ENCODE measurements at regions not wholly inside any gene's neighbourhood (a gene's known extent, or its start where the extent isn't known, plus 50 kb on each side); places are given as distances from the start of the nearest gene placed in this dataset.
A peak's percentile ranks its signal among the peaks of the same experiment; 100 is the strongest.
"Not testable (repeated sequence)": the region's sequence is repeated elsewhere in the genome, so short reads cannot be mapped to it uniquely, and the experiment has no call there.

DNA sequence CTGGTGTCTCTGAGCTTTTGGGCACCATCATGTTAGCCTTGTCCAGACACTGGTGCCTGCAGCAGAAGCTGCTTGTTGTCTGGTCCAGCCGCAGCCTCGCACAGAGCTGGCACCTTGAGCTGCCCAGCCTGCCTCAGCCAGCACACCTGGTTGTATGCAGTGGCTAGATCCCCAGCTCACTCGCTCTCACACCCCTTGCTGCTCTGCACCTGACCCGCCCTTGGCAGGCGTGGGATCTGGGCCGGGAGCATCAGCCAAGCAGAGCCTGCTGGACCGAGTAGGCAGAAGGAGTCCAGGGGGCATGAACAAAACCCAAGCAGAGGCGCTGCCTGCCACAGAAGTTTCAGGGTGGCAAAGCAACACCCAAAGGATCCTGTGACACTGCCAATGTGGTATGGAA is 79.7 kb upstream of the ITGB1 start:
- DNase-seq (ENCODE audit: low spot score), result no peak

DNA sequence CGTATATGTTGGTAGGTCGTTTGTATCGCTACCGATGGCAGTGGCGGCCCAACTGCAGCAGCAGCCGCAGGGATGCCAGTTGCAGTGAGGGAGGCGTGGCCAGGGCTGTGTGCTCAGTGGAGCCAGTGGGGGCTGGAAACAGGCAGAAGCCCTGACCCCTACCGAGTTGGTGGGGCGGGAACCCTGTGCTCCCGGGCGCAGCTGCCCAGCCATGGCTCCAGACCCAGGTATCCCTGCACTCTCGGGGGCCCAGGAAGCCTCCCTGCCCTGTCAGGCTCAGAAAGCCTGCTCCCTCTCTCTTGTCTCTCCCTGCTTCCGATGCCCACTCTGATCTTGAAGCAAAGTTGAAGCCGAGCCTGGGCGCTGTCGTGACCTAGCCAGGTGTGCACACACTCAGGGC is 78.6 kb upstream of the ITGB1 start:
- no peak for DNase-seq (ENCODE audit: low spot score)

DNA sequence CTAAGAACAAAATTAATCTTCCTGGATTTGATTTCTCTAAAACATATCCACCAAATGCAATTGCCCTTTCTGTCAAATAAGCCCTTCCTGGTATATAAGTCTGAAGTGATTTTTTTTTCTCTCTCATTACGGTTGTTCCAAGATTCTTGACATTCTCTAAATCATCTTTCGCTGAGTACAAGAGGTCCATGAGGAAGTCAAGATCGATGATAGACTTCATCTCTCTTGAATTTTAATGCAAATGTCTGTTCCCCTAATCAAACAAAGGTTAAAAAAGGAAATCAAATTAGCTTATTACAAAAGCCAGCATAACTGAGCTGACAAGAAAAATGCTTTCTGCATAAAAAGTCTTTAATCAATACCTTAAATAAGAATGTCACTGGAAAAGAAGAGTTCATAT is 77.4 kb upstream of the ITGB1 start:
- DNase-seq (ENCODE audit: low spot score), result no peak

DNA sequence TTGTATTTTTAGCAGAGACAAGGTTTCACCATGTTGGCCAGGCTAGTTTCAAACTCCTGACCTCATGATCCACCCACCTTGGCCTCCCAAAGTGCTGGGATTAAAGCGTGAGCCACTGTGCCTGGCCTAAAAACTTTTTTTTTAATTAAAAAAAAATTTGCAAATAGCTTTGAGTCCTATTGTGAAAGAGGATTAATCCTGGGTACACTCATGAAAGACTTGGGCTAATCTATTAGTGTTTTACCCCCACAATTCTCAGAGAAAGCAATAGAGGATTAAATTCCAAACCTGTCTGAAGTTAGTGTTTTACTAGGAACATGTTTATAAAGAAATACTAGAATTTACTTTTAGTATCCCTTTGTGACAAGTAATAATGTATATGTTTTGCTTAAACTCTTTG is 76.9 kb upstream of the ITGB1 start:
- no peak for DNase-seq (ENCODE audit: low spot score)

DNA sequence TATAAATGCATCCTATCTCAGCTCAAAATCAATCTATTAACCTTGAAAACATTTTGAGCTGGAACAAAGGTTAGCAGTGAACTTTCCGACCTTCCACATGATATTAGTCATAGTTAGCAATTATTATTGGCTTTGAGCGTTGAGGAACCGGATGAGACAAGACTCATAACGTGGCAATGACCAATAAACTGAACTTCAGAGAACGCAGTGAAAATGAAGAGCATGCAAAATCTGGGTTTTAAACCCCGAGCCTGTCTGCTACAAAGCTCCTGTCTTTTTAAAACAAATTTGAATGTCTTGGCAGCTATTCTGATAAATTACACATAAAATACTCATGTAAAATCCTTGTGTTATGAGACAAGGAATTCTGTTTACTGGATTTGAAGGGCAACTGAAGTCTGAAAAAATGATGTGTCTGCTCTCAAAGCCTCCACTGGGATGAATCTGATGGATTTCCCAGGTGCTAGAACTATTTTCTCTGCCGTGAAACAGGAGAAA is 74.7 kb upstream of the ITGB1 start:
- DNase-seq (ENCODE audit: low spot score), result peak; percentile 19

DNA sequence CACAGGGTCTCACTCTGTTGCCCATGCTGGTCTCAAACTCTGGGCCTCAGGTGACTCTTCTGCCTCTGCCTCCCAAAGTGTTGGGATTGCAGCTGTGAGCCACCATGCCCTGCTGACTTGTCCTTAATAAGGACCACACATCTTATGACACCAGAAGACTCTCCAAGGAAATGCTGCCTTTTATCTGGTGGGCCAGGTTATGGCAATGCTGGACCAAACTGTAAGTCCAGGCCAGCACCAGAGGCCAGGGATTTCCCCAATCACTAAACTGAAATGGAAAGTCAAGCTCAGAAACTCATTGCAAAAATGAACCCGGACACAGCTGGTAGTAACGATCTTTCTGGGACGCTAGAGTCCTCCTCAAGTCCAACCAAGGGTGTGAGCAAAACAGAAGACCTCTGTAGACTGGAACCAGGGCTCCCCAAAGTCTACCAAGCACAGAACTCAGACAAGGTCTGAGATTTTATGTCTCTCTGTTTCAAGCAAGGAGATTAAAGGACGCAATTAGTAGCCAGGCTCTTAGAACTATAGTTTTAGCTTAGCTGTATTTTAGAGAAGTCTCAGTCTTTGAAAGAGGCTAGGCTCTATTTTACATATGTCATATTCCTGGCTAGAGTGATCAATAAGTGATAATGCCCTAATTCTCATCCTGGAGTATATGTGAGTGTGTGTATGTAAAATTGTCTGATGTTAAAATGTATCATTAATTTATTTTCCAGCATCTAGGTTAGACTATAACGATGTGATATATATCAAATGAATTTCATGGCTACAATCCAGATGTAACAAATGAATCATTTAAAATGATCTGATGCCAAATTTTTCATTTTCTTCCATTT is 74.0 kb upstream of the ITGB1 start:
- DNase-seq (ENCODE audit: low spot score), result no peak

DNA sequence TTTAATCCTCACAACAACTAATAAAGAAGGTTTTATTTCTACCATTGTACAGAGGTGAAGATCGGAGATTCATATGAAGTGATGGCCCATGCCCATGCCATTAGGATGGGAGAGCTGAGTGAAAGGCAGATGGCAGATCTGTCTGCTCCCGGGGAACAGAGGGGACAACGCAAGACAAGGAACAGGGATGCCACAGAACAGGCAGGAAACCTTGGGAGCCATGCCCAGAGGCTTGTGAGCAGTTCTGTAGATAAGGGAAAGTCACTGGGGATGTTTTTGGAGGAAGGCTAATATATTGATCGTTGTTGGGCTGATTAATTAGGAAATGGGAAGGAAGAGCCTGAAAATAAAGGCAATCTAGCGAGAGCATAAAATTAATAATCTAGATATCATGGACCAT is 73.1 kb upstream of the ITGB1 start:
- no peak for DNase-seq (ENCODE audit: low spot score)

DNA sequence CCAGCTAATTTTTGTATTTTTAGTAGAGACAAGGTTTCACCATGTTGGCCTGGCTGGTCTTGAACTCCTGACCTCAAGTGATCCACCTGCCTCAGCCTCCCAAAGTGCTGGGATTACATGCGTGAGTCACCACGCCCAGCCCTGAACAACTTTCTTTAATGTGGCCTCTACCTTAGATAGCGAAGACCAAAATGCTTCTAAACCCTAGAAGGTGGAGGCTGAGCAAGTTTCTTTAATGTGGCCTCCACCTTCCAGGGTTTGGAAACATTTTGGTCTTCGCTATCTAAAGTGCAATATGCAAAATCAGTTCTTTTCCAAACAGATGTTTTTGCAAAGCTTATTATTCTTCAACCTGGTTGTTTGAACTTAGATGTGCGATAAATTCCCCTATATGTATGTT is 70.5 kb upstream of the ITGB1 start:
- not testable (repeated sequence) for DNase-seq (ENCODE audit: low spot score)

DNA sequence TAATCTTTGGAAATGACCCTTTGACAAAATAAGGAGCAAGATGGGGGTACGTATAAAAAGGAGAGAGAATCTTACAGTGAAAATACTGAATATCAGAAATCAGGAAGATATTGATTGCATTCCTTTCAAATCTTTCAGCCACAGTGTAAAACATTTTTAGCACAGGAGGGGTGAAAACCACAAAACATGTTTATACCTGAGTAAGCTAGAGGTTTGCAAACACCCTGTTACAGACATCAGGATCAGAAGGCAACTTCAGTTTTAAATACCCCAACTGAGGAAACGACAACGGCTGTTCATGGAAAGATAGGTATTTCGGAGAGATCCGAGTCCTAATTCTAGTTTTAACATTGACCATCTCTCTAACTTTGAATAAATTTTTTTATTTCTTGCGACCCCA is 69.1 kb upstream of the ITGB1 start:
- DNase-seq (ENCODE audit: low spot score), result no peak

DNA sequence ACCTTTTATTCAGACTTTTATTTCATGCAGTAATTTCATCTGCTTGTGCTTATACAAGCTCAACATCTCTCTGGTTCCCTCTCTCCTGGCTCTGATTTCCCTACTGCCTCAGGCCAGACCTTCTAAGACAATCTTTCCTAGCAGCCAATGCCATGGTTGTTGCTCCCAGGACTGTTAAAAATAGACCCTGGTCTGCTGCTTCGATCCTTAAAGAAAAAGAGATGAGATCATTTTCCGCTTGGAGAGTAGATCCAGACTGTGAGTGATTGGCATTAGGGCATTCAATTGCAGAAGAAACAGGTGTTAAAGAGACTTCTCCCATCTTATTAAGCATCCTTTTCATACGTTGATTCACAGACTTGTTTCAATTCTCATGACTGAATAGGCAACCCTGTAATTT is 68.4 kb upstream of the ITGB1 start:
- DNase-seq (ENCODE audit: low spot score), result peak; percentile 32

DNA sequence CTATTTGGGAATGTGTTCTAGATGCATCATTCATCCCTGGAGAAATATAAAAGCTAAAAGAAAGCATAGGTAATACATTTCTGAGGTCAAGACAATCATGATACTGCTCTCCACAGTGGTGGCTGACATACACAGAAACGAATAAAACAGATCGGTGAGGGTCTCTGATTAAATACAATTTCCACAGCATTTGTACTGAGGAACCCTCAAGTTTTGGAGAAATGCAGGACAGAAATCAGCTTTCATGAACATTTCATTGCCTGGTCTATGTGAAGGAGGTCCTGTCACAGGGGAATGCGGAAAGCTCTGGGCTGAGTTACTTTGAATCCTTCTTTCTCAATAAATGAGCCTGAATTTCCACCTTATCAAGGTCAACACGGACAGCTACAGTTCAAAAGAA is 67.9 kb upstream of the ITGB1 start:
- DNase-seq (ENCODE audit: low spot score), result no peak

DNA sequence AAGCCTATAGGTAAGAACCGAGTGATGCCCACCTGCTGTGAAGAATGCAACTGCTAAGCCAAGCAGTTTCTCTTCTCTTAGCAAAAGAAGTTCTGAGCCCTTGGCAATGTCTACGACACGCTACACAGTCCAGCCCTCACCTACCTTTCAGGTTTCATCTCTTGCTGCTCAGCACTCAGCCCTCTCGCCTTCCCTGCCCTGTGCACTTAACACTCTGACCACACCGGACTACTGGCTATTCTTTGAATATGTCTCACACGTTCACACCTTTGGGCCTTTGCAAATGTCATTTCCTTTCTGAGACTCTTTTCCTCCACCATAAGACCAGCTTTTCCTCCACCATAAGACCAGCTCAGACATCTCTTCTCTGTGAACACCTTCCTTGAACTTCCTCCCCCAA is 67.0 kb upstream of the ITGB1 start:
- DNase-seq (ENCODE audit: low spot score), result no peak

DNA sequence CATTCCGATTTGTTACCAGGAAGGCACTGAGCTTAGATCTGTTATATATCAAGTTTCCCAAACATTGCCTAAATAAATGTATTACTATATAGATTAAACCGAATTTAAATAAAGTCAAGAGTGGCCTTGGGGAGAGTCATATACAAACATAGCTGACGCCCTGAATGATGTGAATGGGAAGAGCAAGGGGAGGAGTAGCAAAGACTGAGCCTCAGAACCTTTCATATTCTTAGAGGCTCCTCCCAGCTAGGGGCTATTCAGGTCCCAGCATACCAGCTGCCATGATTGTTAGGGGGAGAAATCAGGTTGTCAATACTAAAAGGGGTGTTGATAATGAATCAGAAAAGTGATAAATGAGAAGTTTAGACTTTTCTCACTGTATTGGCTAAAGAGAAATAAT is 64.7 kb upstream of the ITGB1 start:
- DNase-seq (ENCODE audit: low spot score), result no peak

DNA sequence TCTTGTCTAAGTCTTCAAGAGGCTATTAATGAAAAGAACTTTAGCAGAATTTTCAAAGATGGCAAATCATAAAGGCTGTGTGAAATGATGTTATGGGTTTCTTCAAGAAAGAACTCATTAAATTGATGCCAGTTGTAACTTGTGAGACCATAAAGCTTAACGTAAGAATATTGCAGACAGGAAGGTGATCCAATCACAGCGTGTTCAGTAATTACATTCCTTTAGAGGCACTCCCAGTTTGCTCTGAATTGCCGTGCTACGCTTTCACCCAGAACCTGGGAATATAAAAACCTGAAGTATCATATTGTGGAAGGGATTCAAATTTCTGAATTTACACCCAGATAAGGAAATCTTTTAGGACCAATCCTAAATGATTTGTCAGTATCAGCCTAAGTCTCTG is 64.1 kb upstream of the ITGB1 start:
- no peak for DNase-seq (ENCODE audit: low spot score)

DNA sequence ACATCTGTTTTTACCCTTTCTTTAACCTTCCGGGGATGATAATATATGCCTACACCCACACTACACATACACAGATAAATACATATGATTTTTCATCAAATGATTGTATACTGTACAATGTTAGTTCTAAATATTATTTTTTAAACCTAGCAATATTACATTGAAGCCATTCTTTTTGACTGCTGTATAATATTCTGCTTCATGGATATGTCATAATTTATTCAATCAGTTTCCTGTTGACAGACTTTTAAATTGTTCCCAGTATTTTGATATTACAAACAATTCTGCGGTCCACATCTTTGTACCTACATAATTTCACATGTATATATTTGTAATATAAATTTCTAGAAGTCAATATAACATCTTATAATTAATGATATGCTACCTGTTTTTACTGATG is 59.0 kb upstream of the ITGB1 start:
- no peak for DNase-seq (ENCODE audit: low spot score)

DNA sequence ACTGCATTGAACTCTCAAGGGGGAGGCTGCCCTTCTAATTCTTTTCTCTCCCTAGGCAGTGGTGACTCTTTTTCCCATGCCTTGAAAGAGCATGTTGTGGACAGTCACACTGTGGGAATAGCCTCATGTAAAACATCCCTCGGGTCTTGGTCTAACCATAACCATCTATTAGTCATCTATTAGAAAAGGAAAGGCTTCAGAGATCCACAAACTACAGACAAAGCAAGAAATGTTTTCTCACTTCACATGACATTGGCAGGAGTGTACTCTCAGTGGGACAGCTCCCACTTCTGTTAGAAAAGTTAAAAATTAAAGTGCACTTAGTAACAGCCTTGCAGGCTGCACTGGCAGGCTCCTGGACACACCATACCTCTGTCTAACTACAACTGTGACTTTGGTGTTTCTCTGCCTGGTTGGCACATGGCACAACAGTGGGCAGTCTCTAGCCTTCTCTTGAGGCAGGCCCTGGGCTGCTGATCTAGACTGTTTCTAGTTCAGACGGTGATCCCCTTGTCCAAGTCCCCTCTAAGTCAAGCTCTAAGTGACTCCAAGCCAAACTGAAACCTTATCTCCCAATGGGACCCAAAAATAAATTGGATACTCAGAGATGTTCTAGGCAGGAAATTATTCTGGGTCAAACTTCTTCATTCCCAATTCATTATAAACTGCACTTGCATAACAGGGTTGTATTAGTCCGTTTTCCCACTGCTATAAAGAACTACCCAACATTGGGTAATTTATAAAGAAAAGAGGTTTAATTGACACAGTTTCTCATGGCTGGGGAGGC is 57.9 kb upstream of the ITGB1 start:
- DNase-seq (ENCODE audit: low spot score), result no peak

DNA sequence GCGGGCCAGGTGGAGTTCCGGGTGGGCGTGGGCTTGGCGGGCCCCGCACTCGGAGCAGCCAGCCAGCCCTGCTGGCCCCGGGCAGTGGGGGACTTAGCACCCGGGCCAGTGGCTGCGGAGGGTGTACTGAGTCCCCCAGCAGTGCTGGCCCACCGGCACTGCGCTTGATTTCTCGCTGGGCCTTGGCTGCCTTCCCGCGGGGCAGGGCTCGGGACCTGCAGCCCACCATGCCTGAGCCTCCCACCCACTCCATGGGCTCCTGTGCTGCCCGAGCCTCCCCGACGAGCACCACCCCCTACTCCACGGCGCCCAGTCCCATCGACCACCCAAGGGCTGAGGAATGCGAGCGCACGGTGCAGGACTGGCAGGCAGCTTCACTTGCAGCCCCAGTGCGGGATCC is 55.3 kb upstream of the ITGB1 start:
- DNase-seq (ENCODE audit: low spot score), result not testable (repeated sequence)

DNA sequence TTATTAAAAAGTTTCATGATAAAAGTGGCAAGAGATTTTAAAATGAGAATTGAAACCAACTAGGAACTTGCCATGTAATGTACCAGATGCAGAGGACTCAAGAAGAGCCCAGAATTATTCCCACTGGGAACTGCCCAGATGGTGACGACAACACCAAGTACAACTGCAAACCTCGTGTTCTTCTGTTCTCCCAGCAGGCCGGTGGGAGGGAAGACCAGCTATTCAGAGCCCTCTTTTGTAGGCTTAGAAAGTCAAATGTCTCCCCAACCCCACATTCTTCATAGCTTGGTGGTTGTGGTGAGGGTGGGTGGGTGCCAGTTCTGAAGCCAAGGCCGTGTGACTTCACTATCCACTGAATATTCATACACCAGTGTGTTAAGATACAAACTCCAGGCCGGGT is 54.3 kb upstream of the ITGB1 start:
- no peak for DNase-seq (ENCODE audit: low spot score)

DNA sequence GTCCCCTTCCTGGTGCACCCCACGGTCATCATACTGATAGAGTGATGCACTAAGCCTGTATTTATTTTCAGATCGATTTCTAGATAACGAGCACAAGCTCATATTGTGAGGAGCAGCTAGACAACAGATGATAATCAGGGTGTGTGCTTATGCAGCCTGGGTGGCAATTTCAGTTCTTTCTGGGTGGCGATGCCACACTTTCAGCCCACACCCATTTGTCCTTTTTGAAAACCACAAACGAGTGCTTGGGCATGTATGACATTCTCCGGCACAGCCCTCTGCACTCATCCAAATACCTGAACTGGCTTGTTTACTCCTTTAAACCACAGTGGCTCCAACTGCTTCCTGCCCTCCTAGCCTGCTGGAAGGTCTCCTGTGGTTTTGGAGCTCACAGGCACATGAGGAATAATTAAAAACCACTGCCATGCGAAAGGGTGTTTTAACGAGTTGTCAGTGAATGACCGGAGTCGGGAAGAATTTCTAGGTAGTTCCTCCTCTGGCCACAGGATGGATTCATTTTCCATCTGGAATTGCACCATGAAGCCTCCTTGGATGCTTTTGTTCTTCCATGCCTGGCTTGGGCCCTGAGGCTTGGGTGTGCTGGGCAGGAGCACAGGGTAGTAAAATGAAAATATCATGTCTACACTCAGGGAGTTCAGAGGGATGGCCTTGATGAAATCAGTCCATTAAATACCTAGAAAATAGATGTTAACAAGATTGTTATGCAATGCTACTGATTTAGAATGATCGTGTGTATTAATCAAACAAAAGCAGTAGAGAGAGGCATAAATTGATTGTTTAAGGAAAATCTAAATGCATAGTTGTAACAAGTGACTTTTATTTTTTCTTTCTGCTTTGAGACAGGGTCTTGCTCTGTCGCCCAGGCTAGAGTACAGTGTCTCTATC is 52.4 kb upstream of the ITGB1 start:
- DNase-seq (ENCODE audit: low spot score), result no peak

DNA sequence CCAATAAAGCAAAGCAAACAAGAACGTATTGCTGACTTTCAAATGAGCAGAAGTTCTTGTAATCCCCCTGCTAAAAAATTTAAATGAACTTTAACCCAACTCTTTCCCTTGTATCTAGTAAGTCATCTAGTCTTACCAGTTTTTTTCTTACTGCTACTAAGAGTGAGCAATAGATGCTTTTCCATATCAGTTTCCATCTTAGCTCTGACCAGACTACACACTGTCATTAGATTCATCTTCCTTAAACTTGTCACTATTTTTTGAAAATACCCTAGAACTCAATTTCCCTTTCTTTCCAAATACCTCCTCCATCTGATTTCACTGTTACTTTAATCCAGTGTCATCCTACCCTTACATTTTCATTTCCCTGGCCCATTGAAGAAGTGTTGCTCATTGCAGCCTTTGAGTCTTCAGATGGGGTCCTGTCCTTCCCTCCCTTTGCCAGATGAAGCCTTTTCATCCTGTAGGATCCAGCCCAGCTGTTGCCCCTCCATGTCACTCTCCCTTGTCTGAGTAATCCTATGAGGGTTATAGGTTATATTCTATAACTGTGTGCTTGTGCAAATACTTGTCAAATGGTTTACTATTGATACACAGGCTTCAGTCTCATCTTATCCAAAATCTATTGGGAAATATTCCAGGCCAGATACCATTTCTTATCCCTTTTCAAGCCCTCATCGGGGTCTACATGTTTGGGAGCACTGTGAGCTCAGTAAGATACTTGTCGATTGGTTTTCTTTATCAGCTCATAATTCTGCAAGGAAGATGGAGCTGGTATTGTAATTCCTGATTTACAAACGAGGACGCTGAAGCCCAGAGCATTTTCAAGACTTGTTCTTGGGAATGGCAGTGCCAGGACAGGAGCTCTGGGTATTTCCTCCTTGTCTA is 51.5 kb upstream of the ITGB1 start:
- DNase-seq (ENCODE audit: low spot score), result no peak

Measured in umbilical cord (tissue), 1 donor.